ENCODE measurements at regions not wholly inside any gene's neighbourhood (a gene's known extent, or its start where the extent isn't known, plus 50 kb on each side); places are given as distances from the start of the nearest gene placed in this dataset.

DNA sequence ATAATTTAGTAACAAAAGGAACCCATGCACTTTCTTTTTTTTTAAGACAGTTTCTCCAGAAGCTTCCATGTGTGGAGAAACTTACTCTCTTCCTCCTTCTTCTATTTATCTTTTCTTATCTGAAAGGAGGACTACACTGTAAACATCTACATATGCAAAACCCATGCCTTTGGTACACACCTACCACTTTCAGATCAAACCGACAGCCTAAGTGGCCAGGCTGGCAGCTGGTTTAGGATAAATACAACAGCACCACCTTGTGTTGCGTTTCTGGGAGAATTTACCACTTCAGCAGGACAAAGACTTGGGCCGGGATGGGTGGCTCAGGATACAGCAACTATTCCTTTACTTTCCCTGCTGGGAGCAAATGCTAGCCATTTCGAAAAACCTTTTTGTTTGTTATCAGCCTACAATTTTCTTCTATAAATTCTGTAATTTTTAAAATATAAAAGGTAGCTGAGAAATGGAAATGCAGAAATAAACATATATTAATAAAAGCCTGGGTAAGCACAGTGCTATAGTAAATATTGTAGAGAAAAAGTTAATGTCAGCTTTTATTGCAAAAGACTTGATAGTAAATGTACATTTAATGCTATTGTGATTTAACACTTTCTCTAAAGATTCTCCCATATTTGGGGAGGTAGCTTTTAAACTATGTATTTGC is 94.0 kb upstream of the RFC3 start:
- peak; percentile 84 for DNase-seq

DNA sequence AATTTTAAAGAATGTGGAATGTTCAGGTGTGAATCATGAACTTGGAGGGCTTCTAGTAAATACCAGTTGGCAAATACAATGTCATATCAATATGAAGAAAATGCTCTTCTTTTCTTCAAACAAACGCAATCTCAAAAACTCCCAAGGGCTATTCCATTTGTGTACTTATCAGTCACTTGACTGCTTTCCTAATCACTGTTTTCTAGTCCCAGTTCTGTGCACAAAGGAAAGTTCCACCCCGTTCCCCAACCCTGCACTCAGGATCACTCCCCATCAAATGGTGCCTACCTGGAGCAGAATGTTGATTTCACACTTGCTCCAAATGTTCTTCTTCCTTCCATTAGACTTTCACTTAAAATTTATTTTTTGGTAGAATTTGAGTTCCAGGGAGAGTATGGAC is 92.6 kb upstream of the RFC3 start:
- no peak for DNase-seq

DNA sequence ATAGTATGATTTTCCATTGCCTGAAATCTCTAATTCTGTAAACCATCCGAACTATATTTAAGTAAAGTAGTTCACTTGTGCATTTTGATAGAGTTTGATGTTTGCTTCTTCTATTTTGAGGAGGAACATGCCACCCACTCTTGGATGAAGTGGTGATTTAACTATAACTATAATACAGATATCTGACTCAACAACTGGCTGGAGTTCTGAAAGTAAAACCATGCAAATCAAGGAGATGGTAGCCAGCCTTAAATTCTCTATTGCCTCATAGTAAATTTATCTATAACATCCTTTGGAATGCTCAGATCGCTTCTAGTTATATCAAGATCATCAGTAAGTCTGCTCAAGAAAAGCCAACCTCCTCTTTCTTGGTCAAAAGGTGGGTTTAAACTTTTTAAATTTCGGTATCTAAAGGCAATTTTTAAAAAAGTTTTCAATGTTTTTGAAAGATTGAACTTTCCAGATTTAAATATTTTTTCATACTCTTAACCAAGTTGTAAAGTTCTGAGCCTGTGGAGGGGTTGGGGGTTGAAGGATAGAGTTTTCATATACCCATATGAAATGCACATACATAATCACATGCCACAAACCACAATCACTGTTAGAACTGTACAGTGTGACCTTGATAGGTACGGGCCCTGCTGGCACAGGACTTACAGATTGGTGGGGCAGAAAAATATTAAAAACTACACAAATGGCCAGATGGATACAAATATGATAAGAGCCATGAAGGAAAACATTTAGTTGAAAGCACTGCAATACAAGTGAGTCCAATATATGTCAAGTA is 90.5 kb upstream of the RFC3 start:
- no peak for DNase-seq

DNA sequence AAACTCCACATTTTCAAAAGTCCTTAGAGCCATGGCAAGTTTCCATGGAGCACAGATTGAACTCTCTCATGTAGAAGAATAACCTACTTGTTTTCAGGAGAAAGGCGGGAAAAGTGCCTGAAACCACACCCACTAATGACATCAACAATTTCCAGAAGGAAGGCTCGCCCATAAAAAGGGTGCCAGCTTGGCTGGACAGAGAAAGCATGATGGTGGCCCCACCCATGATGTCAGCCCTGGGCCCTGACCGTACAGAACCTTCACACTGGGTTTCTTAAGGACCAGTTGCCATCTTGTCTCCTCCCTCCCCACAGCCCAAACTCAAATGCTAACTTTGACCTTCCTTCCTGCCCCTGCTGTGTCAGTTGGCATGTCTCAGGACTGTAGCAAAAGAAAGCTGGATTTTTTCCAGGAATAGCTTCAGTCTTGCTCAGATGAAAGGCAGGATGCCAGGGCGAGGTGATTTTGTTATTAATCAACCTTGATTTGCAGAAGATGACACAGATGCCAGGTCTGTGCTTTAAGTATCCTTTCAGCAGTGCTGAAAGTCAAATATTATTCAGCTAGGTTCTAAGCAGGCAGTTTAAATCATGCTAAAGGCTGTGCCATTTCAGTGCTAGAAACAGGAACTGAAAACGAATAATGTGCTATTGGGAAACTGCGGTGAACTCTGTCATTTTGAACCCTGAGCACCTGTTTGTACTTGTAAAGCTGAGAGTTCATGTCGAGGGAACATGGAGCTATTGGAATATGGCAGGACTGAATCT is 89.5 kb upstream of the RFC3 start:
- DNase-seq, result no peak

DNA sequence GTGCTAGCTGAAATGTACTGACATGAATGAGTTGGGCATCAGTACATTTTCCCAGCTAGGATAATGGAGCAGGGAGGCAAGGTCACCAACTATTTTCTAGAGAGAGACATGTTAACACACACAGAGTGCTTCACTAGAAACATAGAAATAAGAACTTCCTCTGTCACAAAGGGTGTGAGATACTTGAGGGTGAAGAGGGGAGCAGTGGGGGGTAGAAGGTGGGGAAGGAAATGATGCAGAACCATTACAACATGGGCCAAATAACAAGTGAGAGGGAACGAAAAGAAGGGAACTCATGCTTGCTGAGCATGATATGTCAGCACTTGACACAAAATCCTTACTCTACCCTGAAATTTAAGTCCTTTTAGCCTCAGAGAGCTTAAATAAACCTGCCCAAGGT is 87.8 kb upstream of the RFC3 start:
- no peak for DNase-seq

DNA sequence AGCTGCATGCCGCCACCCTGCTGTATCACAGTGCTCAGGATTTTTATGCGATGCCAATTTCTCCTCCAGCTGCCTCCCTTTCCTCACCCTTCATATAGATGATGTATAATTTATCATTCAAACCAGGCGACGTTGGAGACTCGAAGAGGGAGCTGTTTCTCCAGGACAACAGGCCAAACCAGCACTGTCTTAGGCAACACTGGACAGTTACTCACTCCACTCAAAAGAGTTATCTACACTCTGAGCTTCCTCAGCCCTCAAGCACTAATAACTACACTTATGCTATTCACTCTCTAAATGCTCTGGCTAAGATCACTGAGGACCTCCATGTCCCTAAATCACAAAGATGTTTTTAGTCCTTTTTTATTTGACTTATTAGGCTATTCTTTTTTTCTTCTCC is 87.3 kb upstream of the RFC3 start:
- DNase-seq, result no peak

DNA sequence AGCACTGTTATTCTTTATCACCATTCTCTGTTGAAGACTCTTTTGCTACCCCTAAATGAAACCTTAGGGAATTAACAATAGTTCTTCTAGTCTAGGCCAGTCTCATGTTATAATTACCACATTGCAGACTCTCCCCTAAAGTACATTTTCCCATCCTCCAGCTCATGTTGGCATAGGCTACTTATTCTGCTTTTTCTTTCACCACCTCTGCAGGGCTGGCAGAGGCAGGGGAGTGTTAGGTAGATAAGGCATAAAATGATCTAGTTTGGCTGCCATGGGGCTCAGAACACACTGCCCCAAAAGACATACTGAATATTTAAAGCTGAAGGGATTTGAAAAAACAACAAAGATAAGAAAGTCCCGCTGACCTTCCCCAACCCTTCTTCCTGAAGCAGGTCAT is 82.7 kb upstream of the RFC3 start:
- DNase-seq, result no peak

DNA sequence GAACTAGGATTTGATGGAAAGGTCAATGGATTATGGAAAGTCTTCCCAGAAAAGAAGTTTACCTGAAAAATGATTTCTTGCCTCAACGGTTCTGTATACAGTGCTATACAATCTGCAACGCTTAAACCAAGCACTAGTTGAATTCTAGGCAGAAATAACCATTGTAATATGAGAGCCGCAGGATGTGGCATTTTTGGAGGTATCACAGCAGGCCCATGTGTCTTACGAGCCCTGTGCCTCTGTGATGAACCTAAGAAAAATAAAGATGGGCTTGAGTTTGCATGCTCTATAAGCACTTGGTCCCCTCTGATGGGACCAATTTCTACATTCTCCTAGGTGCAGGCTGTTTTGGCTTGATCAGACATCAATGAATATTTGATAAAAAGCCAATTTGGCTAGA is 78.7 kb upstream of the RFC3 start:
- DNase-seq, result no peak

DNA sequence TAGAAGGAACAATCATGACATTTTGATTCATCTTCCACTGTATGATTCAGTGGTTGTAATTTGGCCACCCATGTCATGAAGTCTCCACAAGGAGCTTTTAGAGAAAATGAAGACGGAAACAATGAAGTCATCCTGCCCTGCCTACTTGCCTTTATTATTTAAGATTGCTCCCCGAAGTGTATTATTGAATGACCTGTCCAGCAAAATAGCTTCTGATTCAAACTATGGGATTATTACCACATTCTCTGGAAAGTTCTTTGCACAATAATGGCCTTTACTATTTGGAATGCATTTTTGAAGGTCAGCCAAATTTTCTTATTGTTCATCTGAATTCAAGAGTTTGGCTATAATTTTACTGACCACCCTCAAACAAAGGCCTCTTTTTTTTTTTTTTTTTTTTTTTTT is 77.8 kb upstream of the RFC3 start:
- no peak for DNase-seq

DNA sequence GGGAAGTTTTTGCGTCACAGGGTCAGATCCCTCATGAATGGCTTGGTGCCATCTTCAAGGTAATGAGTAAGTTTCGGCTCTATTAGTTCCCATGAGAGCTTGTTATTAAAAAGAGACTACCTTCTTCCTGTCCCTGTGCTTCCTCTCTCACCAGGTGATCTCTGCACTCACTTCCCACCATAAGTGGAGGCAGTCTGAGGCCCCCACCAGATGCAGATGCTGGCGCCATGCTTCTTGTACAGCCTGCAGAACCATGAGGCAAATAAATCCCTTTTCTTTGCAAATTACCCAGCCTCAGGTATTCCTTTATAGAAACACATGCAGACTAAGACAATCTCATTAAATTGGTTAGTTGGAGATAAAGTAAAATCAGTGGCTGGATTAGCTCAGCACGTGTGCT is 75.6 kb upstream of the RFC3 start:
- DNase-seq, result no peak

DNA sequence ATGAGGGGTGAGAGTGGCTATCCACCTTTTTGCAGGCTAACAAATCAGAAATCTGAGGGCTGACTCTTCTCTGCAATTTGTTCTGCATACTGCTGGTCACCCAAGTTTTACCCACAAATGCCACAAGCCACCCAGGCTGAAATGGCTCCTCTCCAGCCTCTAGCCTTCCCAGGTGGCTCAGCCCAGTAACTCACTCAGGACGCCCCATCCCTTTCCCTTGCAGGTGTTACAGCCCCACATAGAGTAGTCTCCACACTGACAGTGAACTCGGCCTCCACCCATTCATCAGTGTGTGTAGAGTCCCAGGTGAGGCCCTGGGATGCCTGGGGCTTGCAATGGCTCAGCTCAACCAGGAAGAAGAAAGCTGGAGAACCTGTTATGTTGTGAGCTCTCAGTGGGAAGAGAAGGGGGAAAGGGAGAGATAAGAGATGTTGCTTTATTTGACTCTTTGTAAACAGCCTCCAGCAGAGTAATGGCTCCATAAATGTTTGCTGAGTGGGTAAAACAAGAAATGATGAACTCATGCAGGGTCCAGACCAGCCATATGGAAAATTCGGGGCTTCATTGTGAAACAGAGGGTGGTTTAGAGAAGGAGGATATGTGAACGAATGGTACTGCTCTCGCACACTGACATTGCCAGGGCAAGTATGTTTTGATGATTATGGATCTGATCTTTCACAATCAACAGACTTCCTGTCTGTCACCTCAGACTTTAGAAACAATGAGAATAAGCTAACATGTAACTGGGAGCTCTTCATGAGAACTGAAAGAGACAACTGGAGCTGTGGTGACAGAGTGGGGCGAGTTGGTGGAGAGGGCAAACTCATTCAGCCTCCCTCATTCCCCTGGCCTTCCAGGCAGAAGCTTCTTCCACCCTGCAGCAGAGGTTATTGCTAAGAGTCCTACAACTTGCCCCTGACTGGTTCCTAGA is 74.2 kb upstream of the RFC3 start:
- no peak for DNase-seq

DNA sequence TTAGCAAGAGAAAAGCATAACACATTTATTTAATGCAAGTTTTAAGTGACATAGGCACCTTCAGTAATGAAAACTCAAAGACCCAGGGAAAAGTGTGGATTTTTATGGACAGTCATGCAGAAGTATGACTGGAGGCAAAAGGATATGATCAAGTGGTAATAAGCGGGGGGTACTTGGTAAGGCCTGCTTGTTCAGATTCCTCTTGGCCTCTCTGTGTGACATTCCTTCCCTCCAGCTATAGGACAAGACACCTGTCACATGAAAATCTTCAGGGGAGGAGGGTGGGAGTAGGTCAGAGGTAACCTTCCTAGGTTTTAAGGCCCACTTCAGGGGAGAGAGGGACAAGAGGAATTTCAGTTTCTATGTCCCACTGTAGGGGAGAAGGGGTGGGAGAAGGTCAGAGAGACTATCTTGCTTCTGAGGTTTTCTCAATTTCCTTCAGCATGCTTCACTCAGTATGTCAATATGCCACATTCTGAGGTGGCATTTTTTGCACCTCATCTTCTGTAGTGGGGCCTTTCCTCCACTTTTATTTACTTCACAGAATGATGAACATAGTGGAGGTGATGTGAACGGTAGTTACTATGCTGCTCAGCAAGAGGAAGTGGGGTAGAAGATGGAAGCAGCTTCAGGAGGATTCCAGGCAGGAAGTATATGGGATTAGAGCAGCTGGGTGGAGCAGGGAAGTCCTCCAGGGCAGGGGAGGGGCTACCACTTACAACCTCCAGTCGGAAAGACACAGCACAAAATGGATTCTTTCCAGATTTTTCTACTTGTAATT is 73.2 kb upstream of the RFC3 start:
- peak; percentile 64 for DNase-seq

DNA sequence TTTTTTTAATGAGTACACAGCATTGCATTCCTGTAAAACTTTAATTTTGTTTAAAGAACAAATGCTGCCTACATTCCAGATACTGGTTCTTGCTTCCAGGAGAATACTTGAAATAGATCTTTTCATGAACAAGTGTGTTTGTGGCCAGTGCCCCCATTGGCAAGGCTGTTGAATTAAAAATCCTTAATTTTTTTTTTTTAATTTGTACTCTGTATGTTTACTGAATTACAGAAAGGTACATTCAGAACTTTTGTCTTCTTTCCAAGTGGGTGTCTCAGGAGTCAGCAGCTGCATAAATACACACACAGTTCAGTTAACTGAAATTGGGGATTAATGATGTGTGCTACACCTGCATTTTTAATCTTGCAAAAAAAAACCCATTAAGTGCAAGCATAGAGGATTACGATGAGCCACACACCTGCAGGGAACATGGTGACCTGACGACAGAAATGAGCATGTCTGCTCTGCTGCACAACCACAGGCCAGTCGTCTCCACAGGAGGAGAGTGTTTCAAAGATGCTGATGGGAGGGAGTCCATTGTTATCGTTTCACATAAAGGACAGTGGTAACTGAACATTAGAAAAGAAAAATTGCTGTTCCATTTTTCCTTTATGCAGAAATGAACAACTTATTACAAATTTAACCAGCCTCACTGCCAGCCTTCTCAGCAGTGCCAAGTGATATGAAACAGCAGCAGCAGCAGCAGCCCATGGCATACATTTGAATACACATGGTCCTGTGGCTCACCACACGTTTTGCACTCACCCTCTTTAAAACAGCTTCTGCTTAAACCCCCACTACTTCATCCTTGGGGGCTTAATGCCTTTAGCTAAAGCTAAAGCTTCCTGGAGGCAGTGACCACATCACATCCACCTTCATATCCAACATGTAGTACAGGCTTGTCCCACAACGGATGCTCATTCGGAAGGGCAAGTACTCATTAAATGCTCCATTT is 72.3 kb upstream of the RFC3 start:
- DNase-seq, result peak; percentile 70

DNA sequence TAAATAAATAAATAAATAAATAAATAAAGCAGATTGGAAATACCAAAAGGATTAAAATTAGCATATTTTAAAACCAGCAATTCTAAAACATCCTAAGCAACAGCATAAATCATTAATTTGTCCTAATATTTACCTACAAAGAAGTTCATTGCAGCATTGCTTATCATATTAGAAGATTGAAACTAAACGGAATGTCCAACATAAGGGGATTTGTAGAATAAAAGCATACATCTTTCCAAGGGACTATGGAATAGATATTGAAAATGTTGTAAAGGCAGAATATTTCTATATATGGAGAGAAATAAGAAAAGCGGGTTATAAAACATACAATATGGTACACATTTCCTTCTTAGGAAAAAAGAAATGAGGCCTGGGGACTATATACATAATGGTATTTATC is 71.1 kb upstream of the RFC3 start:
- DNase-seq, result no peak

DNA sequence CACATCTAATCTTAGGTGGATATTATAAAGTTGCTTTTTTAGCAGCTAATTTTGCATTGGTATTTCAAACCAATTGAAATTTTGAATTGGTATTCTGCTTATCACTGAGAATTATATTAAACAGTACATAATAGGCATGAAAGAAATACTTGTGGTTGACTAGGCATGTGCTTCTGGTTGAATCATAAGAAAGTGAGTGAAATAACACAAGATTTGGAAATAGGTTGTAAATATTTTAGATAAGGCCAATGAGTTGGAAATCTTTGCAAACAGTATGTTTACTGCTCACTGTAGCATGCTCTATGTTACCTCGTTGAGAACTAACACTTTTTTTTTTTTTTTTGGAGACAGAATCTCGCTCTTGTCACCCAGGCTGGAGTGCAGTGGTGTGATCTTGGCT is 66.8 kb upstream of the RFC3 start:
- no peak for DNase-seq

DNA sequence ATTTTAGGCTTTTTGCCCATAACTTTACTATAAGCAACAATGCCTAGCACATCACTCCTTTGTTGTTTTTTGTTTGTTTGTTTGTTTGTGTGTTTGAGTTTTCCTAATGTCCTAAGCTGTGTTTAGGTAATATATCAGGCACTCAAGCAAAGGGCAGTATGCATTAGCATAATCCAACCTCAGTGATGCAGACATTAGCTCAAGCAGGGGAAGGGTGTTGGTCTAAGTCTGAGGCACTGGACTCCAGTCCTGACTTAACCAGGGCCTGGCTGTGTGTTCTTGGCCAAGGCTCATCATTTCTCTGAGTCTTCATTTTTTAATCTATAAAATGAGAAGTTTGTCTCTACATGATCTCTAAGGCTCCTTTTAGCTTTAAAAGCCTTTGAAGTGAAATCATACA is 65.9 kb upstream of the RFC3 start:
- no peak for DNase-seq

DNA sequence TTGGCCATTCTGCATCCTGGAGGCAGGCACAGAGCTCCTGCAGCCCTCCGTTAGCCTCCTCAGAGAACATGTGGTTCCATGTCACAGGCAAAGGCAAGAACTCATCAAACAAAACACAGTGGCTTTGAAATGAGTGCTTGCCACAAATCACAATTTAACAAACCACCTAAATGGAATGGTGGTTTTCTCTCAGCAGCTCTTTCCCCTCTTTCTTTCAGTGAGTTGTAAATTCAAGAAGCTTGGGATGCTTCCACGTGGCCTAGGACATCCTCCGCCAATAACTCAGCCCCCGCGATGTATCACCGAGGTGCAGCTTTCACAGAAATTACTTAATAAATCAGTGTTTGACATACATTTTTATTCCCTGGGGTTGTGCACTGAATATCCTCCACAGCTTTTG is 65.4 kb upstream of the RFC3 start:
- DNase-seq, result no peak

DNA sequence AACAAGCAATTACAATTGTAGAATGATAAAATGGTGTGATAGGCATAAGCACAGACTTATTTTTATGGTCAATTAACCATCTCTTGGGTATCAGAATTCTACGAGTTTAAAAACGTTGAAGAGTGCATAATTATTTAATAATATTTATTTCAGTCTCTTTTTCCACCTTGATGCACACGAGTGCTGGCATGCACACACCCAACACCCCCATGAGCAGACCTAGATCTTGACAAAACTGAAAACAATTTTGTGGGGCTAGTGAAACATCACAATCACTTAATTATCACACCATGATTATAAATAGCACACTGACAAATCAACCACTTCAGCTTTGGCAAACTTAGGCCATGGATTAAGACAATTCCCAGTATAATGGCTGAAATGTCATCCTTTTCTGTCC is 61.0 kb upstream of the RFC3 start:
- no peak for DNase-seq

DNA sequence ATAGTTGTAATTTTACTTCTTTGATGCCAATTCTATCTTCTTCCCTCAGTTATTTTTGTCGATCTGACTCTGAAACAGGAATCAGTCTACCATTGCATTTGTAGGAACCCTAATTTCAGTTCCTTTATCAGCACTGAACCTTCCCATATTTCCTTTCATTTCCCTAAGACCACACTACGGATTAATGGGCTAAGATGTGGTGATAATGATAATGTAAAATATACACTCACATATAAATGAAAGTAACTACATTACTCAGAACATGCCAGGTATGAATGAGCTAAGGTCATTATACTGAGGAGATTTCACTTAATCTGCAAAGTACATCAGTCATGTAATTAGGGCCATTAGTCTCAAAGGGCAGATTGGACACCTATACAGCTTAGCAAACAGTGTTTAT is 60.2 kb upstream of the RFC3 start:
- no peak for DNase-seq

DNA sequence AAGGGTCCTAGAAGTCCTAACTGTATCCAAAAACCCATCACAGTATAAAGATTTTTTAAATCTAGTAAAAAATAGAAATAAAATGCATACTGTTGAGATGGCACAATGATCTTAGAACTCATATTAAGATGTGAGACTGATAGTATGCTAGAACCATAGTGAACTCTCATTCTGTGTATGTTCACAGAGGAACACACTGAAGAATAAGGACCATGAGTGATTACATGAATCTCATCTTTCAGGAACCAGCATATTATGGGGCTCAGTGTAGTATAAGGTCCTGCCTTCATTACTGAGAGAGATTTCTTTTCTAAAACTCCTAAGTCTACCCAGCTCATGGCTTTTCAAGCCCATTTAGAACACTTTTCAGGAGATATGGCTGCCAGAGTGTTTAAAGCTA is 59.8 kb upstream of the RFC3 start:
- DNase-seq, result no peak

DNA sequence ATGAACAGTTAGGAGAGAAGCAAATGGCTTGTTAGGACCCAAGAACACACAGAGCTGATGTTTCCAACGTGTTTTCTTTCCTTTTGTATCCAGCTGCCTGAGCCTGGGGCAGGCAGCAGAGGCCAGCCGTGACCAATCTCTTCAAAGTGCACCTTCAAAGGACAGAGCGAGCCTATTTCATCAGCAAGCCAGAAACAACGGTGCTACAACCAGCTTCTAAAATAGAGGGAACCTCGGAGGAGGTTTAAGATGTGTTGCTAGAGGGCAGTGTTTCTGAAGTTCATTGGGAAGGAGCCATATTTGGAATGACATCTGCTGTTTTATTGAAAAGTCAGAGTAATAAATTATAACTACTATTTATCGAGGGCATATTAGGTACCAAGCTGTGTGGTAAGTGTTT is 56.2 kb upstream of the RFC3 start:
- peak; percentile 81 for DNase-seq
